KG1 (cell line): ENCODE measurements at regions not wholly inside any gene's neighbourhood (a gene's known extent, or its start where the extent isn't known, plus 50 kb on each side); places are given as distances from the start of the nearest gene placed in this dataset.

Source experiments
- DNase-seq: peaks from one replicate; lab custom pipeline; 2025; lab: John Stamatoyannopoulos, UW

DNA sequence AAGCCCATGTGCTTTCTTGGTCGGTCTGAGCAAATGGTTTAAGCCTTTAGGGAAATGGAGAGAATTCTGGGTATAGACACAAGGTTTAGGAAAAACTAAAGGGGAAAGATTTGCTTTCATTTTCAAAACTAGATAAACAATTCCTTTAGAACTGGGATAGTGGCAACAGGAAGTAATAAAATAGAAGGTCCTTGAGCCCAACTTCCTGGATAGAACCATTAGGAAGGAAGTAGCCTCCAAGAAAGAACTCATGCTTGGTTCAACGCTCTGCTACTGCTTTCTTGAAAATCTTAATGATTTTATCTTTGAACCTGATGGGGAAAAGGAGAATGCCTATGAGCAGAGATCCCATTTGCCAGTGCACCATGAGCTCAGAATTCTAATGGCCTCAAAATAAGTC lies 147.0 kb upstream of the THRB start:
- no peak for DNase-seq

DNA sequence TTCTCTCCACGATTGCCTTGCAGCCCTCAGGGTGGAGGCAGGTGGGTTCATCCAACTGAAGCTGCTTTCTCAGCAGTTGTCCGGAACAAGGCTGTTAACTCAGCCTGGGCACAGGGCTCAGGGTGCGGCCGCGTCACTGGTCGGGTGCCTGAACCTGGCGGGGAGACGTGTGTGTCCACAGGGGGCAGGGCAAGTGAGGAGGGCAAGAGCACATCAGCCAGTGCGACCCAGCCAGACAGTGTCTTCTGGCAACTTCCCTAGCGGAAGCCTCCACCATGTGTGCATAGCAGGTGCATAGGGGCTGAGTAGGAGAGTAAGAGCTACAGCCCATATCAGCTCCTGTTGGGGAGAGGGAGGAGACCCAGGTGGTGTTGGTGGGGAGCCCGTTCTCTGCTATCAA lies 150.4 kb upstream of the THRB start:
- no peak for DNase-seq

DNA sequence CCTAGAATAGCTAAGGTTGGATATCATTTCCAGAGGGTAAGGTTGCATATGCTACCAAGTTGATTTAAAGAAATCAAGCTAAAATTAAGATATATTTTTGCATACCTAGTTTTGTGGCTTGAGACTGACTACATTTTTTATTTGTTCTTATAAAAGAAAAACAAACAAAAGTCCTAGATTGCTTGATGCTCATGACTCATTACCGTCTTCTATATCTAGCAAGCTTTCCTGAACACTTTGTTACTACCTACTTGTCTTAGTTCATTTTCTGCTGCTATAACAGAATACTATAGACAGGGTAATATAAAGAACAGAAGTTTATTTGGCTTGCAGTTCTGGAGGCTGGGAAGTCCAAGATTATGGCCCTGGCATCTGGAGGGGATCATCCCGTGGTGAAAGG lies 152.1 kb upstream of the THRB start:
- DNase-seq: no peak

DNA sequence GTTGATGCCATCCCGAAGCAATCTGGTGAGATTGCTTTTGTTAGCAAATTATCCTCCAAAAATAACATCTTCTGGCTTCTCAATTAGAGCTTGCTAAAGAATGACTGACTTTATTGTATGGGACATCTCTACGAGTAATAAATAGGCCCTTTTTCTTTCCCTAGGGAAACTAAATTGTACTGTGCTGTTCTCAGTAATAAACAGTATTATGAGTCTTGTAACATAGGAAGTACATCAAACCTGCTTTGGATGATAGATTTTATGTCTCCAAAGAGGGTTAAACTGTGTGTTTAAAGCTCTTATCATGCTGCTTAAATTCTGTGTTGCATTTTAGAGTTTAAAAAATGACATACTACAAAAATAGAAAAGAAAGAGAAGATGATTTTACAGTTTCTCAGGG lies 153.4 kb upstream of the THRB start:
- DNase-seq: no peak

DNA sequence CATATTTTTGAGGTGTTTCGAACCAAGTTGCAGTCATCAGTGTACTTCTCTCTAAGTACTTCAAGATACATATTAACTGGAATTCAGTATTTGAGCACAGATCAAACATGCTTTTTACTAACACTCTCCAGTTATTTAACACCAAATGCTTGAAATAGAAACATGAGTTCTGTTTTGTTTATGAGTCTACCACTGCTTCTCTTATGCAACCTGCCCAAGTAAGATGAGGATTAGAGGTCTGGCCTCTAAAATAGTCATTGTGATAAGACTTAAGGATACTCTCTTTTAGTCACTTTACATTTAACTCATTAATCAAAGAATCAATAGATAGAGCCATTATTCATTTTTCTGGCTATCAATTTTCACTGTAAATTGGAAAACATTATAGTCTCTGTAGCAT lies 156.2 kb upstream of the THRB start:
- DNase-seq: no peak

DNA sequence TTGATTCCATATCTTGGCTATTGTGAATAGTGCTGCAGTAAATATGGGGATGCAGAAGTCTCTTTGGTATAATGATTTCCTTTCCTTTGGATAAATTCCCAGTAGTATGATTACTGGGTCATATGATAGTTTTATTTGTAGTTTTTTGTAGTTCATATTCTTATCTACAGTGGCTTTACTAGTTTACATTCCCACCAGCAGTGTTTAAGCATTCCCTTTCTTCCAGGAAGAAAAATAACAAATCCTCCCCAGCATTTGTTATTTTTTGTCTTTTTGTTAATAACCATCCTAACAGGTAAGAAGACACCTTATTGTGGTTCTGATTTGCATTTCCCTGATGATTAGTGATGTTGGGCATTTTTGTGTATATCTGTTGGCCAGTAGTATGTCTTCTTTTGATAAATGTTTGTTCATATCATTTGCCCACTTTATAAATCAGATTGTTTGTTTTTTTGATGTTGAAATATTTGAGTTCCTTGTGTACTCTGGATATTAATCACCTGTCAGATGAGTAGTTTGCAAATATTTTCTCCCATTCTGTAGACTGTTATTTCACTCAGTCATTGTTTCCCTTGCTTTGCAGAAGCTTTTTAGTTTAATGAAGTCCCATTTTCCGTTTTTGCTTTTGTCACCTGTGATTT lies 163.3 kb upstream of the THRB start:
- DNase-seq: no peak

DNA sequence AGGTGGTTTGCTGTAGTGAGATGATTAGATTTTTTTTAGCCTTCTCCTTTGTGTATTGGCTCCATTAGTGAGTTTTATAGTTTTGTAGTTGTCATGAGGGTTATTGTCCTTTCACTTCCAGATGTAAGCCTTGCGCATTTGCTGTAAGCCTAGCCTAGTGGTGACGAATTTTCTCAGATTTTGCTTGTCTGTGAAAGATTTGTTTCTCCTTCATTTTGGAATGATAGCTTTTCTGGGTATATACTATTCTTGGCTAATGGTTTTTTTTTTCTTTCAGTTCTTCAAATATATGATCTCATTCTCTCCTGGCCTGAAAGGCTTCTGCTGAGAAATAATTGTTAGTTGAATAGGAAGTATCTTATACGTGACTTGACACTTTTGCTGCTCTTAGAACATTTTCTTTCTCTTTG lies 166.5 kb upstream of the THRB start:
- DNase-seq: no peak

DNA sequence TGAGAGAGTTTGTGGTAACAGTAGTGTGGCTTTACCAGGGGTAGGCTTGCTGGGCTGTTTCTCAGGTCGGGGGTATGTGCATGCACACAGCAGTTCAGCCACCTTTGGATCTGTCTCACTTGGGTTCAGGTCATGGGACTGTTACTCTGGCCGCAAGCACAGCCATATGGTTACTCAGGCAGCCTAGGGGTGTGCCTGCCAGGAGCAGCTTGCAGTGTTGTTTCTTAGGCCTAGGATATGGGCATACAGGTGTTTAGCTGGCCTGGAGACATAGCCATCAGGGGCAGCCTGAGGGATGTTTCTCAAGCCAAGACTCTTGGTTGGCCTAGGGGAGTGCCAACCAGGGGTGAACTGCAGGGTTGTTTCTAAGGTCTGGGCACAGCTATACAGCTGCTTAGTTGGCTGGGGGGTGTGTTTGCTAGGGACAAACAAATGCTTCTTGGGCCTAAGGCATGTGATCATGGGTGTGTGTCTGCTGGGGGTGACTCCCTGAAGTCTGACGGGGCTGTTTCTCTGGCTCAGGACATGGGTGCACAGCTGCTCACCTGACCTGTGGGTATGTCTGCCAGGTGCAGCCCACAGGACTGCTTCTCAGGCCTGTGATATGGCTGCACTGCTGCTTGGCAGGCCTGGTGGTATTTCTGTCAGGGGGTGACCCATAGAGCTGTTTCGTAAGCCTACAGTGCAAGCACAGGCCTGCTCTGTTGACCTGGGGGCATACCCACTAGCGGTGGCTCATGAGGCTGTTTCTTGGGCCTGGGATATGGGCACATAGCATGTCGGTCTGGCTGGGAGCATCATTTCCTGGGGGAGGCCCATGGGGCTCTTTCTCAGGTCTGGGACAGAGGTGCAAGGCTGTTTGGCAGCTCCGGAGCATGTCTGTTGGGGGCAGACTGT lies 168.0 kb upstream of the THRB start:
- DNase-seq: no peak

DNA sequence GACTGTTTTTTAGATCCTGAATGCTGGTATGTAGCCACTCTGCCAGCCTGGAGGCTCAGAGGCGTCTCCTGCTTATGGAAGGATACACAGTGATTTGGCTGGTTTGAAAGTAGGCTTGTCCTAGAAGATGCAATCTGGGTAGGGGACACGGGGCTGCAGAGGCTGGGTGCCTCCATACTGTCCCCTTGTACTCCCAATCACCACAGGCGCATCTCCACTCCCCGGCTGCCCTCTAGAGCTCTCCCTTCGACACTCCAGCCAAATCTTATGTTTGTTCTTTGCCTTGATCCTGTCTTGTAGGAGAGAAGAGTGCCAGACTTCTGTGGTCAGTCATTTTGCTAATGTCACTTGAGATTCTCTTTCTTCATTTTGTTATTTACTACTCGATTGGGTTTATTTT lies 168.8 kb upstream of the THRB start:
- DNase-seq: no peak

DNA sequence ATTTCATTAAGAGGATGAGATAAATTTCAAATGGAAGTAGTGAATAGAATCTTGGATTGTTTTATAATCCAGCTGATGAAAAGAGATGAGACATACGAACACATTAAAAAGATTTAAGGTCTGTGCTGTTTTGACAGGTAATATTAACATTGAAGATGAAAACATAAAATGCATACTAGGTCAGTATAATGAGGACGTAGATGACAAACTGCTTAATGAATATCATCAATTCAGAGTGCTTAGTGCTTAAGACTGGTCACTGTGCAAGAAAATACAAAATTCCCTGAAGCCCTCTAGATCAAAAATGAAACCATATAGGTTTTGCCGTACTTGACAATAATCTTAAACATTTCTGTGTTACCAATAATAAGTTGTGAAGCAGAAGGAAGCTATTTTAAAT lies 173.4 kb upstream of the THRB start:
- no peak for DNase-seq

DNA sequence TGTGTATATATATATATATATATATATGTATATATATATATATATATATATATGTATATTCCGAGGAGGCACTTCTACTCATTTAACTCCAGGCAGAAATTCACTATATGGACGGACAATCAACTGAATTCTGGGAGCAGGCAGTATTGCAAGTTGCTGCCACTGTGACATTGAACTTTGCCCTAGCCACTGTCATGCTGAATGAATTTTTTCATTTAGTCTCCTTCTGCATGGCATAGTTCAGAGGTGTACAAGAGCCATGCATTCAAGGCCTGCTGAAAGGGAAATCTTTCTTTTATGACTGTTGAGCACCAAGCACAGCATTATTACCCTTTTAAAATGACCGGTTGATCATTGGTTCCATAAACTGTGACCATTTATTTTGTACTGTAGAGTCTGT lies 176.2 kb upstream of the THRB start:
- DNase-seq: no peak

DNA sequence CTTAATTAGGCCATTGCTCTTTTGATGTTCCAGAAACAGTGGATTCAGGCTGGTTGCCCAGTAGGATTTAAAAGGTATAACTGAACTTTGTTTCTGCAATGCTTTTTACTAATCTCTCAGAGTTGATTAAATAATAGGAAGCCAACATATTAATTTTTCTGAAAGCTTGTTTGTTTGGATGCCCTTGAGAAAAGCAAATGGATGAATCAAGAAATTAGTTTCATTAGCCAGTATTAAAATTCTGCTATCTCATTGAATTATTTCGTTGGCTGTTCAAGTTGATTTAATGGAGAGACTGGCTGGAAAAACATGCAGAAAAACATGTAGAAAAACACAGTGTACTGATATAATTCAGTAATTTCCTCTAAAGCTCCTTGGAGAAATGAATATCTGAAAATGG lies 178.9 kb upstream of the THRB start:
- no peak for DNase-seq

DNA sequence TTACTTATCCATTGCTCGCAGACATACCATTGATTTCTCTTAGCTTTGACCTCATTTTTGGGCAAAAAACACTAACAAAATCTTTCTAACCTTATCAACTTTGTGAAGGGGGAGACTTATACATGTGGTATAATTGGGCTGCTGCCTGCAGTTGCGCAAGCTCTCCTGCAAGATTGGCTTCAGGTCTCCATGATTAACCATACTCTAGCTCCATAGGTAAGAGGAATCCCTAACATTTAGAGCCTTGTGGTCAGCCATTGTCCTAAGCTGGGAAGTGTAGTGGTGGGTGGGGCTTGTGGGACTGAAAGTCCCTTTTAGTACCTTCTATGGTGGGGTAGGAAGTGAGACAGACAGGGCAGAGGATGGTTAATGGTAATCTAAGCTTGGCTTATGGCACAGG lies 179.6 kb upstream of the THRB start:
- DNase-seq: no peak

DNA sequence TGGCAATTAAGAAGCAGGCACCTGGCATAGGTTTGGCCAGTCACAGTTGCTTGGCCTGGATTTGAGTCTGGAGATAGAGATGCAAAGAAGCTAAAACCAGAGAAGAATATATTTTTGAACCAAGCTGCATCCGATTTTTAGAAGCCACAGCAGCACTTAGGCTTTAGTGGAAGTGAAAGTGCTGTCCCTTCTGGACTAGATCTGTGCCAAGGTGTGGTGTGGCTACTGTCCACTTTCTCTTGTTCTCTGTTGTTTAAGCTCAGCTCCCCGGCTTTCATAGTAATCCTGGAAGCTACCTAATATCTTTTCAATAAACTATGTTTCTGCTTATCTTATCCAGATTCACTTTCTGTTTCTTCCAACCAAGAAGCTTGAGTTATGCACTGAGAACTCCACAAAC lies 183.4 kb upstream of the THRB start:
- DNase-seq: no peak

DNA sequence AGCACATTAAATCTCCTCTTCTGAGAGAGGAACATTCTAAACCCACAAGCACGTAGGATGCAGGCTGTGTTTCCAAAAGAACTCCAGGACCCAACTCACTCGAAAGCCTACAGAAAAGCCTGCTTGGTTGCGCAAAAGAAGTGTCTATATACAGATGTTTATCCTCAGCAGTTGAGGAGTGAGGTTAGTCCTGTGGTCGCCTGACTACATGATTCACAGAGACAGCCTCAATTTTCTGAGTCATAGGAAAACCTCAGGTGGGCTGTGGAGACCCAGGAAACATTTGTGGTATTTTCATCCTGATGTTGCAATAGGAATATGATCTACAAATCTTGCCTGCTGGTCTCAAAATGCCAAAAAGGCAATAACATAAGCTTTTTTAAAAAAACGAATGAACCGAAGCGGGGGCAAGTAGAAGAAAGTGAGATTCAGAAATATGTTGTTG lies 183.8 kb upstream of the THRB start:
- peak; percentile 77 for DNase-seq

DNA sequence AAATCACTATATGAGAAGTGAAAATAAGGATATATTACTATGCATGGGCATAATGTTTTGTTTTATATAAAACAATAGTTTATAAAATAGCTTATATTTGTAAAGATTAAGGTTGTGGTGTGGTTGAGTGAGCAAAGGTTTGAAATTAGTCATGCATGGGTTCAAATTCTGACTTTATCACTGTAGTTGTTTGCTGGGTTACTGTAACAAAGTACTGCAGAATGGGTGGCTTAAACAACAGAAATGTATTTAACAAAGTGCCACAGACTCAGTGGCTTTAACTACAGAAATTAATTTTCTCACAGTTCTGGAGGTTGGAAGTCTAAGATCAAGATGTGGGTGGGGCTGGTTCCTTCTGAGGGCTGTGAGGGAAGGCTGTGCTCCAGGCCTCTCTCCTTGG lies 184.8 kb upstream of the THRB start:
- DNase-seq: no peak

DNA sequence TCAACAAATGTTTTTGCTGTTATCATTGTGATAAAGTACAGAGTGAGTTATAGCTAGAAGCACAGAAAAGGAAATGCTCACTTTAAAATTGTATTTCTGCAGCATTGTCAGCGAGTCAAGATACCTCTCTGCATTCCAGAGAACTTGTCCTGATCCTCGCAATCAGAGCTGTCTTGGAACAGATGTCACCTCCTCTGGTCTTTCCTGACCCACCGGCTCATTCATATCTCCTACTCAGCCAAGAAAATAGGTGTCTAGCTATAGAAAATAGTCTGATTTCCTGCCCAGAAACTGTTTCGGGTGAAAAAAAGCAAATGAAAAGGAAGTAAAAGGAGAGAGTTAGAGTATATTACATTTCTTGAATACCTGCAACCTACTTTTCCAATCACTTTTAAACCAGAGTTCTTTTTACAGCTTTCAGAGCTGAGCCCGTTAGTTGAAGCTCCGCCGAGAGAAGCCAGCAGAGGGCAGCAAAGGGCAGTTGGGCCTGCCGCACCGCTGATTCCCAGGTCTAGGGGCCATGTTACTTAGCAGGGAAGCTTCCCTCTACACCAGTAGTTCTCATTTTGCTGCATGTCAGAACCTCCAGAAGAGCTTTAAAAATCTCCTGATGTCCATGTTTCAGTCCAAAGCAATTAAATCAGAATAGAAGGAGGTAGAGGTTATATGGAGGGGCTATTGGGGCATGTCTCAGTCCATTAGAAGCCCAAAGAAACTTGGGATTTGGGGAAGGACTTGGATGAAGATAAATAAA lies 185.7 kb upstream of the THRB start:
- peak; percentile 63 for DNase-seq

DNA sequence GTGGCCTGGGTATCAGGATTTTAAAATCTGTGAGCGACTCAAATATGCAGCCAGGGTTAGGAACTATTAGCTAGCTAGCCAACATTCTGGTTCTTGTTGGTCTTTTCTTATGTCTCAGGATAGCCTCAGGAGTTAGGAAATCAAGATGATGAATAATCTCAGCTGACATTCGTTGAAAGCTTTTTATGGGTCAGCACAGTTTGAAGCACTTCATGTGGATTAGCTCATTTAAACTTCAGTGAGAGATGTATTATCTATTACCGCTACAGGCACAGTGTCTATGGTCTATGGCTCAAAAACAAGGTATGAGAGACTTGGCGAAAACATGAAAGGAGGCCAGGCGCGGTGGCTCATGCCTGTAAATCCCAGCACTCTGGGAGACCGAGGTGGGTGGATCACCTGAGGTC lies 187.5 kb upstream of the THRB start:
- DNase-seq: no peak

DNA sequence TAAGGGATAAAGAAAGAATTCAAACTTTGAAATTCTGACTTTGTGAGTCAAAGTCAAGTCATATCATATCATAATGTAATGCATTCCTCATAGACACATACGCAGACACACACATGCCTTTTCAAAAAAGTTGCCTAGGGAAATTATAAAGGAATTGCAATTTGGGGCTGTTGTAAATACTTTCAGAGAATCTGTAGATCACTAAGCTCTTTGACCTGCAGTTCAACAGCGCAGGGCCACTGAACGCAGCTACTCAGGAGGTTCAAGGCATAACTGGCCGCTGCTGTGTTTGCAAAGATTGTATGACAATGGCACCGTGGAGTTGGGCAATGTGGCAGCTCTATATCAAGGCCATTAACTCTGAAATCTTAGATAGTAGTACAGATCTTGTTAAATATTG lies 188.4 kb upstream of the THRB start:
- DNase-seq: no peak

DNA sequence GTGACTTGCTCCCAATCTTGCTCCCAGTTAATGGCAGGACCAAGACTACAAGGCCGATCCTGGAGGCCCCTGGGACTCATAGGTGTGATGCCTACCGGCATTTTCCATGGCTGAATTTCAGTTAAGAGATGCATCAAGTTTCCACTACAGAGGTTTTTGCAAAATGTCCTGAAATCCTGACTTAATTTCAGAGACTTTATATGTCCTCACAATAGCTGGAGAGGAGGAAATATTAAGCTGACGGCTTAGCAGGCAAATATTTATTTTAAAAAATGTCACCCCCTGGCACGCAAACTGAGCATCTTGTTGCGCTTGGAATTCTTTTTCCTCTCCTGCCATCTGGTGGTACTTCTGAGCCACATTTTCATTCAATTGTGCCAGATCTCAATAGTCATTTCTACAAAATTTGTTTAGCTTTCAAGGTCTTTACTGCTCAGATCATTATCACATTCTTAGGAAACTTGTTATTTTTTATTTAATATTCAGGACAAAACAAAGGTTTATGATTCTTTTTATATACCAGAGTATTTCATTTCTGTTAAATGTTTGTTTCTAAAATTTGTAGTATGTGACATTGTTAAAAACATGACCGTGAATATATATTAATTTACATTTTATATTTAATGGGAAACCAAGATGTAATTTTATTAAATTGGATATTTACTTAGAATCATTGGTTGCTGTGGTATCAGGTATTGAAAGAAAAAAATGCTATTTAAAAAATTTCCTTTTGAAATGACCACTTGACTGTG lies 189.2 kb upstream of the THRB start:
- no peak for DNase-seq

DNA sequence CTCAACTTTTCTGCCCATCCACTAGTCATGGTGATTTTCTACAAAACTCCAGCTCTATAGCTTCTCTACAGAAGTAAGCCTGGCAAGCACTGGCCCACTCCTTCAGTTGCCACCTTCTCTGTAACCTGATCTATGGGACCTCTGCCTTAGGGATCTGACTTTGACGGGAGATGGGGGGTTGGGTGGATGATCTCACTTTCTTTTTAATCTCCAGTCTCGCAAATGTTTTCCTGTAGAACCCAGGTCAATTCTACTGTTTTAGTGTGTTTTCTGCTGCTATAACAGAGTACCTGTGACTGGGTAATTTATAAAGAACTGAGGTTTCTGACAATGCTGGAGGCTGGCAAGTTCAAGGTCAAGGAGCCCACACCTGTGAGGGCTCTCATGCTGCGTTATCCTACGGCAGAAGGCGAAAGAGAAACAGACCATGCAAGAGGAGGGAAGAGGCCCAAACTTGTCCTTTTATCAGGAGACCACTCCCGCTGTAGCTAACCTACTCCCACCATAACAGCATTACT lies 189.9 kb upstream of the THRB start:
- DNase-seq: no peak

DNA sequence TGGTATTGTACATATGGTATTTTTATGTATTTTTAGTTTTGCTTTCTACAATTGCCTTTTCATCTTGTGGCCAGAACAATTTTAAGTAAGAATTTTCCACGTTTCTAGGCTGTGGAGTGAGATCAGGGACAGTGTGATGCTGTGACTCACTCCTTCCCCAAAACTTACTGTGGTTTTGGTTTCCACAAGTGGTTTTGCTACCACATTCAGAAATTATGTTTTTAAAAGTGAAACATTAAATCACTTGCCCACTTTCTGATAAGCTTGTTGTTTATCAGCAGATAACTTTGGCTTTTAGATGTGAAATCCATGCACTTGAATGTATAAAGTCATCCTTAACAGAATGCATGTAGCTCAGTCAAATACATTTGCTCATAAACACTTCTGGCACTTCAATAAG lies 192.2 kb upstream of the THRB start:
- DNase-seq: no peak
